SK-N-MC (cell line): ENCODE measurements at regions not wholly inside any gene's neighbourhood (a gene's known extent, or its start where the extent isn't known, plus 50 kb on each side); places are given as distances from the start of the nearest gene placed in this dataset.

Source experiments
- EZH2 ChIP-seq: fragments of 200-600 bp; sonication (generic); IDR thresholded peaks from one replicate; pipeline ENCODE4 v1.6.1; 2017; ENCODE audit warnings: antibody characterized with exemption
- POLR2AphosphoS5 ChIP-seq: IDR thresholded peaks from 2 replicates; pipeline ENCODE4 v1.6.1; 2012; ENCODE audit warnings: mild to moderate bottlenecking, low read depth, low read length, borderline replicate concordance

DNA sequence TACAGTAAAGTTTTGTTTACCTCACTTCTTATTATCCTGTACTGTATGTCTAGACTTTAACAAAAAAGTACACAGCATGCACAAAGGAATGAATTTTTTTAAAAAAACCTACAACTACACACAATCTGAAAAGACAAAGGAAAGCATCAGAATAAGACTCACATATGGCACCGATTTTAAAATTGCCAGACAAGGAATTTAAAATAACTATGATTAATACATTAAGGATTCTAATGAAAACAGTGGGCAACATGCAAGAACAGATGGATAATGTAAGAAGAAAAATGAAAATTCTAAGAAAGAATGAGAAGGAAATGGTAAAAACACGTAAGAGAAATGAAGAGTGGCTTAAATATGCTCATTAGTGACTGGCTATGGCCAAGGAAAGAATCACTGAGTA lies 638.2 kb downstream of the FBXO15 start:
- TF ChIP-seq EZH2: no peak
- TF ChIP-seq POLR2AphosphoS5: no peak
